PFSK-1 (cell line): ENCODE measurements at regions not wholly inside any gene's neighbourhood (a gene's known extent, or its start where the extent isn't known, plus 50 kb on each side); places are given as distances from the start of the nearest gene placed in this dataset.

ENCODE experiments used
- FOXP2 ChIP-seq: optimal IDR thresholded peaks from 2 replicates; pipeline ENCODE3; 2011; ENCODE audit warnings: borderline replicate concordance, control low read depth, inconsistent platforms; ENCODE audit not compliant: insufficient read depth; ENCODE audit errors: extremely low read length, extremely low read depth
- POLR2AphosphoS5 ChIP-seq: IDR thresholded peaks from 2 replicates; pipeline ENCODE4 v1.6.1; 2012; ENCODE audit warnings: low read depth, mild to moderate bottlenecking, control low read depth, low read length, moderate library complexity
- SIN3A ChIP-seq: IDR thresholded peaks from 2 replicates; pipeline ENCODE4 v1.6.1; 2012; ENCODE audit warnings: mild to moderate bottlenecking, low read length, moderate library complexity, borderline replicate concordance; ENCODE audit not compliant: insufficient read depth
- TAF1 ChIP-seq: IDR thresholded peaks from 2 replicates; pipeline ENCODE4 v1.6.1; 2012; ENCODE audit warnings: low read length, control low read depth, borderline replicate concordance; ENCODE audit not compliant: insufficient read depth
- TF ChIP-seq, protein P1 (sequence below), 2 experiments: IDR thresholded peaks; 2 replicates each; pipeline versions ENCODE4 v1.6.1 to v1.8.0; 2011 to 2012; ENCODE audit warnings: low read depth in 2 of 2, low read length in 2 of 2, control low read depth in 1 of 2, inconsistent platforms in 1 of 2, mild to moderate bottlenecking in 1 of 2, moderate library complexity in 1 of 2; ENCODE audit not compliant: insufficient read depth in 1 of 2

DNA sequence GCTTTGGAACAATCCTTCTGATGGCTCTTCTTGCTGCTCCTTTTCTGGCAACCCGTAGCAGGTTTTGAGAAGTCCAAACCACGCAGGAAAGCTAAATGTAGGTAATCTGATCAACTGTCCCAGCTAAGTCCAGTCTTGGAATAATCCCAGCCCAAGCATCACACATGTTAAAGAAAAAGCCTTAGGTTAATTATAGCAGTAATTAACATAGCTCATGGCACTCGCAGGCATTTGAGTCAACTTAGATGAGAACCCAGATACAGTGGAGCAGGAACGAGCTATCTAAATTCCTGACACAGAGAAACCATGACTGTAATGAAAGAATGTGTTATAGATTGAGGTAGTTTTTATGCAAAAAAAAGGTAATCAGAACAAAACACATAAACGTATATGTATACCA is 844.8 kb downstream of the CDH9 start:
- TF ChIP-seq FOXP2, result no peak
- TF ChIP-seq TAF1, result no peak
- TF ChIP-seq, protein P1, sequence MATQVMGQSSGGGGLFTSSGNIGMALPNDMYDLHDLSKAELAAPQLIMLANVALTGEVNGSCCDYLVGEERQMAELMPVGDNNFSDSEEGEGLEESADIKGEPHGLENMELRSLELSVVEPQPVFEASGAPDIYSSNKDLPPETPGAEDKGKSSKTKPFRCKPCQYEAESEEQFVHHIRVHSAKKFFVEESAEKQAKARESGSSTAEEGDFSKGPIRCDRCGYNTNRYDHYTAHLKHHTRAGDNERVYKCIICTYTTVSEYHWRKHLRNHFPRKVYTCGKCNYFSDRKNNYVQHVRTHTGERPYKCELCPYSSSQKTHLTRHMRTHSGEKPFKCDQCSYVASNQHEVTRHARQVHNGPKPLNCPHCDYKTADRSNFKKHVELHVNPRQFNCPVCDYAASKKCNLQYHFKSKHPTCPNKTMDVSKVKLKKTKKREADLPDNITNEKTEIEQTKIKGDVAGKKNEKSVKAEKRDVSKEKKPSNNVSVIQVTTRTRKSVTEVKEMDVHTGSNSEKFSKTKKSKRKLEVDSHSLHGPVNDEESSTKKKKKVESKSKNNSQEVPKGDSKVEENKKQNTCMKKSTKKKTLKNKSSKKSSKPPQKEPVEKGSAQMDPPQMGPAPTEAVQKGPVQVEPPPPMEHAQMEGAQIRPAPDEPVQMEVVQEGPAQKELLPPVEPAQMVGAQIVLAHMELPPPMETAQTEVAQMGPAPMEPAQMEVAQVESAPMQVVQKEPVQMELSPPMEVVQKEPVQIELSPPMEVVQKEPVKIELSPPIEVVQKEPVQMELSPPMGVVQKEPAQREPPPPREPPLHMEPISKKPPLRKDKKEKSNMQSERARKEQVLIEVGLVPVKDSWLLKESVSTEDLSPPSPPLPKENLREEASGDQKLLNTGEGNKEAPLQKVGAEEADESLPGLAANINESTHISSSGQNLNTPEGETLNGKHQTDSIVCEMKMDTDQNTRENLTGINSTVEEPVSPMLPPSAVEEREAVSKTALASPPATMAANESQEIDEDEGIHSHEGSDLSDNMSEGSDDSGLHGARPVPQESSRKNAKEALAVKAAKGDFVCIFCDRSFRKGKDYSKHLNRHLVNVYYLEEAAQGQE (IDR thresholded peaks at IDR 0.05; ENCODE audit: insufficient read depth in 1 of 2, low read depth in 2 of 2, low read length in 2 of 2), result no peak
- TF ChIP-seq SIN3A, result no peak
- TF ChIP-seq POLR2AphosphoS5, result no peak

DNA sequence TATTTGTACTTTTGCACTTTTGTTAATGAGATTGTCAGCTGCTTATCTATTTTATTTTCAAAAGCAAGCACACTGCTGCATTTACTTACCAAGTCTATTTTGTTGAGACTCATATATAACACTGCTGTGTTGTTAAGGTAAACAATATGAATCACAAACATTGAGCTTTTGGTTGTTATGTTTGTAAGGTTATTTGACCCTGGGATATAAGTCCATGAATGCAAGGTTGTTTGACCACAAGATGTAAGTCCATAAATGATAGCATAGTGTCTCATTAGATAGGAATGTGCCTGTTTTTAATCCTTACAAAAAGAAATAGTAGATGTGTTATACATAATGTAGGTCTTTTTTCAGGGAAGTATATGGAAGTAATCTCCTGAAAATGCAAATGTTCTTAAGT is 845.9 kb downstream of the CDH9 start:
- TF ChIP-seq SIN3A (no peak), TAF1 (no peak), FOXP2 (no peak), POLR2AphosphoS5 (no peak)
- TF ChIP-seq, protein P1 (IDR thresholded peaks at IDR 0.05; ENCODE audit: insufficient read depth in 1 of 2, low read depth in 2 of 2, low read length in 2 of 2), result no peak

GRCh38 chr5:26181582-26181981 is 856.8 kb downstream of the CDH9 start:
- no peak for TF ChIP-seq SIN3A
- TF ChIP-seq, protein P1 (IDR thresholded peaks at IDR 0.05; ENCODE audit: insufficient read depth in 1 of 2, low read depth in 2 of 2, low read length in 2 of 2), result no peak
- TF ChIP-seq POLR2AphosphoS5, result no peak
- no peak for TF ChIP-seq TAF1
- TF ChIP-seq FOXP2, result no peak

- no peak for TF ChIP-seq SIN3A
- no peak for TF ChIP-seq POLR2AphosphoS5
- TF ChIP-seq TAF1, result no peak
- TF ChIP-seq FOXP2, result no peak
- TF ChIP-seq, protein P1 (IDR thresholded peaks at IDR 0.05; ENCODE audit: insufficient read depth in 1 of 2, low read depth in 2 of 2, low read length in 2 of 2), result no peak
These were observed 889.7 kb downstream of the CDH9 start for GRCh38 chr5:26148569-26149107.

- TF ChIP-seq, protein P1 (IDR thresholded peaks at IDR 0.05; ENCODE audit: insufficient read depth in 1 of 2, low read depth in 2 of 2, low read length in 2 of 2), result no peak
- TF ChIP-seq FOXP2 (no peak), POLR2AphosphoS5 (no peak), TAF1 (no peak), SIN3A (no peak)
These were observed 895.1 kb downstream of the CDH9 start for GRCh38 chr5:26143259-26143658.
